ENCODE measurements at regions not wholly inside any gene's neighbourhood (a gene's known extent, or its start where the extent isn't known, plus 50 kb on each side); places are given as distances from the start of the nearest gene placed in this dataset.

GRCh38 chr6:119461187-119461586, 111.6 kb upstream of the MAN1A1 start:
- Histone ChIP-seq H3K4me1 (ENCODE audit: insufficient read depth, poor library complexity, severe bottlenecking) (no peaks in the 10 kb centered on the region), H3K27ac (ENCODE audit: poor library complexity, severe bottlenecking) (no peak overlapping the region), H3K9me3 (ENCODE audit: severe bottlenecking) (no peaks in the 10 kb centered on the region), H3K4me3 (ENCODE audit: severe bottlenecking) (no peak overlapping the region), H3K27me3 (ENCODE audit: insufficient read depth, poor library complexity, severe bottlenecking) (peaks cover 3% of the 10 kb centered on the region), H3K36me3 (ENCODE audit: low read depth) (no peaks in the 10 kb centered on the region)
- TF ChIP-seq CTCF (IDR thresholded peaks at IDR 0.05; ENCODE audit: poor library complexity, severe bottlenecking), result no peak
- DNase-seq (ENCODE audit: low spot score) (no peak), ATAC-seq (ENCODE audit: low read depth) (no peak)

- Histone ChIP-seq H3K27ac (ENCODE audit: poor library complexity, severe bottlenecking) (no peak overlapping the region), H3K27me3 (ENCODE audit: insufficient read depth, poor library complexity, severe bottlenecking) (peaks cover 3% of the 10 kb centered on the region), H3K9me3 (ENCODE audit: severe bottlenecking) (no peaks in the 10 kb centered on the region), H3K4me1 (ENCODE audit: insufficient read depth, poor library complexity, severe bottlenecking) (no peaks in the 10 kb centered on the region), H3K4me3 (ENCODE audit: severe bottlenecking) (no peak overlapping the region), H3K36me3 (ENCODE audit: low read depth) (no peaks in the 10 kb centered on the region)
- DNase-seq (ENCODE audit: low spot score) (no peak), ATAC-seq (ENCODE audit: low read depth) (no peak)
- no peak for TF ChIP-seq CTCF (IDR thresholded peaks at IDR 0.05; ENCODE audit: poor library complexity, severe bottlenecking)
Observed at GRCh38 chr6:119459207-119459974, 109.8 kb upstream of the MAN1A1 start.

- no peaks in the 10 kb centered on the region for H3K4me1 ChIP-seq (ENCODE audit: insufficient read depth, poor library complexity, severe bottlenecking)
- ATAC-seq (ENCODE audit: low read depth), result no peak
- no peak overlapping the region for H3K27ac ChIP-seq (ENCODE audit: poor library complexity, severe bottlenecking)
- H3K27me3 ChIP-seq (ENCODE audit: insufficient read depth, poor library complexity, severe bottlenecking), result peaks cover 3% of the 10 kb centered on the region
- no peaks in the 10 kb centered on the region for H3K36me3 ChIP-seq (ENCODE audit: low read depth)
- no peak for DNase-seq (ENCODE audit: low spot score)
- TF ChIP-seq CTCF (IDR thresholded peaks at IDR 0.05; ENCODE audit: poor library complexity, severe bottlenecking), result no peak
- no peaks in the 10 kb centered on the region for H3K9me3 ChIP-seq (ENCODE audit: severe bottlenecking)
- no peak overlapping the region for H3K4me3 ChIP-seq (ENCODE audit: severe bottlenecking)
Observed at GRCh38 chr6:119454714-119455113, 105.2 kb upstream of the MAN1A1 start.

- Histone ChIP-seq H3K4me1 (ENCODE audit: insufficient read depth, poor library complexity, severe bottlenecking) (no peaks in the 10 kb centered on the region), H3K27ac (ENCODE audit: poor library complexity, severe bottlenecking) (no peak overlapping the region), H3K27me3 (ENCODE audit: insufficient read depth, poor library complexity, severe bottlenecking) (no peaks in the 10 kb centered on the region), H3K4me3 (ENCODE audit: severe bottlenecking) (no peak overlapping the region), H3K9me3 (ENCODE audit: severe bottlenecking) (no peaks in the 10 kb centered on the region), H3K36me3 (ENCODE audit: low read depth) (no peaks in the 10 kb centered on the region)
- ATAC-seq (ENCODE audit: low read depth) (no peak), DNase-seq (ENCODE audit: low spot score) (no peak)
- no peak for TF ChIP-seq CTCF (IDR thresholded peaks at IDR 0.05; ENCODE audit: poor library complexity, severe bottlenecking)
Observed at GRCh38 chr6:119453242-119454200, 104.0 kb upstream of the MAN1A1 start.
